22Rv1 (cell line): ENCODE measurements at regions not wholly inside any gene's neighbourhood (a gene's known extent, or its start where the extent isn't known, plus 50 kb on each side); places are given as distances from the start of the nearest gene placed in this dataset.
"Not testable (repeated sequence)": the region's sequence is repeated elsewhere in the genome, so short reads cannot be mapped to it uniquely, and the experiment has no call there.

Experiments
- H3K27ac ChIP-seq: fragments of 450-650 bp; 2 replicates; pipeline ENCODE4 v1.5.1; 2017
- ZFX ChIP-seq: fragments of 450-650 bp; IDR thresholded peaks from 2 replicates; pipeline ENCODE4 v1.6.1; 2017; ENCODE audit warnings: antibody characterized with exemption, borderline replicate concordance
- TF ChIP-seq, protein P1 (sequence below): fragments of 450-650 bp; IDR thresholded peaks from 2 replicates; pipeline ENCODE4 v1.5.1; 2017; ENCODE audit warnings: mild to moderate bottlenecking

DNA sequence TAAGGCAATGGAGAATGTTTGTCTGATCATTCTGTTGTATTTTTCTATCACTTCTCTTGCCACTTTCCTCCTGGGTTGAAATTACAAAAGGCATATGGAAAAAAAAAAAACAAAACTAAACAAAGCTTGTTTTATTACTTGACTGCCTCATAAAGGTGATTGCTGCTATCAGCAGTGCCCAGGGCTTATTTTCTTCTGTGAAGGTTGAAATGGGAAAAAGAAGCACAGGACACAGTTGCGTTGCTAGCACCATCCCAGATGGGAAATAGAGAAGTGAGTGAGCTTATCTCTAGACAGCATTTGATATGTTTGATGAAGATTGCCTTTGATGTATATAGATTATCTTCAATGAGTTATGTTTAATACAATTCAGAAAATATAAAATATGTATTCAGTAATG lies 633.8 kb upstream of the ZNF804A start:
- no peak overlapping the region for H3K27ac ChIP-seq
- TF ChIP-seq, protein P1, sequence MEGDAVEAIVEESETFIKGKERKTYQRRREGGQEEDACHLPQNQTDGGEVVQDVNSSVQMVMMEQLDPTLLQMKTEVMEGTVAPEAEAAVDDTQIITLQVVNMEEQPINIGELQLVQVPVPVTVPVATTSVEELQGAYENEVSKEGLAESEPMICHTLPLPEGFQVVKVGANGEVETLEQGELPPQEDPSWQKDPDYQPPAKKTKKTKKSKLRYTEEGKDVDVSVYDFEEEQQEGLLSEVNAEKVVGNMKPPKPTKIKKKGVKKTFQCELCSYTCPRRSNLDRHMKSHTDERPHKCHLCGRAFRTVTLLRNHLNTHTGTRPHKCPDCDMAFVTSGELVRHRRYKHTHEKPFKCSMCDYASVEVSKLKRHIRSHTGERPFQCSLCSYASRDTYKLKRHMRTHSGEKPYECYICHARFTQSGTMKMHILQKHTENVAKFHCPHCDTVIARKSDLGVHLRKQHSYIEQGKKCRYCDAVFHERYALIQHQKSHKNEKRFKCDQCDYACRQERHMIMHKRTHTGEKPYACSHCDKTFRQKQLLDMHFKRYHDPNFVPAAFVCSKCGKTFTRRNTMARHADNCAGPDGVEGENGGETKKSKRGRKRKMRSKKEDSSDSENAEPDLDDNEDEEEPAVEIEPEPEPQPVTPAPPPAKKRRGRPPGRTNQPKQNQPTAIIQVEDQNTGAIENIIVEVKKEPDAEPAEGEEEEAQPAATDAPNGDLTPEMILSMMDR: no peak
- TF ChIP-seq ZFX: no peak

DNA sequence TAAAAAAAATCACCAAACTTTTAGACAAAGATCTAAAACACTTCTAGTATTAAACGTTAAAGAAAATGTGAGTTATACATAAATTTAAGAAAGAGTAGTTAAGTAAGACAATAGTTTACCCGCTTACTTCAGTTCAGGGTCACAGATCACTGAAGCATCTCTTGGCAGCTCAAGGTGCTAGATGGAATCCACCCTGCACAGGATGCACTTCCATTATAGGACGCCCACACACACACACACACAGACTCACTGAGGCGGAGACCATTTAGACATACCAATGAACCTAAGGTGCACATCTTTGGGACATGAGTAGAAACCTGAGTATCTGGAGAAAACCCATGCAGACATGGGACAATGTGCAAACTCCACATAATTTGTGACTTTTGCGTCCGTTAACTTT lies 630.6 kb upstream of the ZNF804A start:
- H3K27ac ChIP-seq: no peak overlapping the region
- no peak for TF ChIP-seq ZFX
- TF ChIP-seq, protein P1: no peak

- H3K27ac ChIP-seq: not testable (repeated sequence)
Observed at GRCh38 chr2:183975676-183976075, 622.7 kb upstream of the ZNF804A start.

- H3K27ac ChIP-seq: no peak overlapping the region
- no peak for TF ChIP-seq ZFX
- TF ChIP-seq, protein P1: no peak
Observed at GRCh38 chr2:183984871-183985270, 613.5 kb upstream of the ZNF804A start.

DNA sequence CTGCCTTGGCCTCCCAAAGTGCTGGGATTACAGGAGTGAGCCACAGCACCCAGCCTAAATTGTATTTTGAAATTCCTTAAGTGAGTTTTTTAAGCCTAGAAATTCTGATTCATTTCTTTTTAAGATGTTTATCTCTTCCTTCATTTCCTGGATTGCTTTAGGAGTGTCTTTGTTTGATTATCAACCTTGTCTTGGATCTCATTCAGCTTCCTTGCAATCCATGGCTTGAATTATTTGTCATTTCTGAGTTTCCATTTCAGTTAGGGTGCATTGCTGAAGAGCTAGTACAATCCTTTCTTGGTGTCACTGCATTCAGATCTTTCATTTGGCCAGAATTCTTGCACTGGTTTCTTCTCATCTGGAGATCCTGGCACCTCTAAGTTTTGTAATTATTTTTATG lies 606.4 kb upstream of the ZNF804A start:
- TF ChIP-seq ZFX: no peak
- TF ChIP-seq, protein P1: no peak
- no peak overlapping the region for H3K27ac ChIP-seq

GRCh38 chr2:183993052-183993451 lies 605.3 kb upstream of the ZNF804A start:
- TF ChIP-seq ZFX: no peak
- TF ChIP-seq, protein P1: no peak
- H3K27ac ChIP-seq: no peak overlapping the region

GRCh38 chr2:183995632-183996031 lies 602.7 kb upstream of the ZNF804A start:
- no peak for TF ChIP-seq ZFX
- TF ChIP-seq, protein P1: no peak
- H3K27ac ChIP-seq: no peak overlapping the region
